Upper lobe of left lung (tissue), 6 donors: ENCODE measurements at regions not wholly inside any gene's neighbourhood (a gene's known extent, or its start where the extent isn't known, plus 50 kb on each side); places are given as distances from the start of the nearest gene placed in this dataset.
"Not testable (repeated sequence)": the region's sequence is repeated elsewhere in the genome, so short reads cannot be mapped to it uniquely, and the experiment has no call there.

Experiments used
- ATAC-seq, 2 donors: fragments of 200-7000 bp; cut with Tn5 transposase; one replicate each; pipeline ENCODE4 v1.9.1; 2022; ENCODE audit warnings: mild to moderate bottlenecking in 2 of 2, moderate library complexity in 2 of 2; ENCODE audit not compliant: low FRiP score in 2 of 2
- DNase-seq, 2 donors: peaks; one replicate each; pipeline ENCODE4 v3.0.0-alpha.2; 2019 to 2020
- H3K27ac ChIP-seq, 4 donors: fragments of 200-600 bp; sonication (generic); one replicate each; pipeline ENCODE4 v1.5.1; 2016 to 2019
- H3K27me3 ChIP-seq, 4 donors: fragments of 200-600 bp; sonication (generic); one replicate each; pipeline ENCODE4 v1.5.1; 2017 to 2019
- H3K36me3 ChIP-seq, 4 donors: fragments of 200-600 bp; sonication (generic); one replicate each; pipeline ENCODE4 v1.5.1; 2016 to 2019
- H3K4me1 ChIP-seq, 4 donors: fragments of 200-600 bp; sonication (generic); one replicate each; pipeline ENCODE4 v1.5.1; 2018 to 2019
- H3K4me3 ChIP-seq, 4 donors: fragments of 200-600 bp; sonication (generic); one replicate each; pipeline ENCODE4 v1.5.1; 2017 to 2019; ENCODE audit warnings: mild to moderate bottlenecking in 2 of 4, moderate library complexity in 1 of 4
- H3K9me3 ChIP-seq, 4 donors: fragments of 200-600 bp; sonication (generic); one replicate each; pipeline ENCODE4 v1.5.1; 2018 to 2019
- CTCF ChIP-seq, 6 experiments: fragments of 450-650 bp in 4 of 6; fragments of 200-600 bp in 2 of 6; sonication (generic) in 2 of 6; IDR thresholded peaks; one replicate each; pipeline ENCODE4 v1.5.1; 2016 to 2019; ENCODE audit warnings: antibody characterized with exemption in 6 of 6
- EP300 ChIP-seq, 4 donors: sonication (generic); formaldehyde crosslinking; IDR thresholded peaks; one replicate each; pipeline ENCODE4 v1.5.1; 2017; ENCODE audit warnings: antibody characterized with exemption in 4 of 4, control low read depth in 2 of 4
- POLR2A ChIP-seq, 4 donors: fragments of 450-650 bp; IDR thresholded peaks; one replicate each; pipeline ENCODE4 v1.5.1; 2016 to 2017; ENCODE audit warnings: antibody characterized with exemption in 4 of 4, mild to moderate bottlenecking in 2 of 4
- POLR2AphosphoS5 ChIP-seq, 2 donors: sonication (generic); formaldehyde crosslinking; IDR thresholded peaks; one replicate each; pipeline ENCODE4 v1.5.1; 2017; ENCODE audit warnings: antibody characterized with exemption in 2 of 2
- WGBS, 2 donors: methylation state at CpG; one replicate each; pipeline ENCODE4 v1.1.5; 2017 to 2018; 5-methylcytosine and 5-hydroxymethylcytosine counted together
- donor health status: DM: no; HTN: no; CAD: no; lungs with moderate emphysema.
- donor health status: DM: no; HTN: yes; CAD: no; lungs with severe emphysema.

- Histone ChIP-seq H3K36me3 (no peaks in the 10 kb centered on the region), H3K4me1 (peaks cover 9 to 15% (median 13%) of the 10 kb centered on the region in 4 donors), H3K27me3 (no peaks in the 10 kb centered on the region), H3K27ac (no peak overlapping the region), H3K9me3 (no peaks in the 10 kb centered on the region), H3K4me3 (no peak overlapping the region)
- TF ChIP-seq POLR2AphosphoS5 (IDR thresholded peaks at IDR 0.05): no peak
- no peak for TF ChIP-seq POLR2A (IDR thresholded peaks at IDR 0.05)
- TF ChIP-seq CTCF (IDR thresholded peaks at IDR 0.05): no peak
- TF ChIP-seq EP300 (IDR thresholded peaks at IDR 0.05): no peak
- WGBS, 2 donors: 78 to 81% methylated on average over 5 of the region's 5 CpGs
- no peak for DNase-seq
- ATAC-seq: no peak
Observed at GRCh38 chr13:48590141-48590901, 57.4 kb upstream of the RCBTB2 start.

- peak in 1 of 2 donors; percentile 10 for DNase-seq
- ATAC-seq, H3K27ac ChIP-seq, H3K4me3 ChIP-seq, H3K36me3 ChIP-seq, H3K4me1 ChIP-seq, H3K9me3 ChIP-seq, H3K27me3 ChIP-seq: not testable (repeated sequence)
- 86 to 87% methylated on average over 12 of the region's 12 CpGs for WGBS, 2 donors
Observed at GRCh38 chr13:48591124-48591872, 58.4 kb upstream of the RCBTB2 start.

- H3K4me3 ChIP-seq: no peak overlapping the region
- H3K27ac ChIP-seq: no peak overlapping the region
- 79 to 83% methylated on average over 4 of the region's 4 CpGs for WGBS, 2 donors
- H3K27me3 ChIP-seq: no peaks in the 10 kb centered on the region
- ATAC-seq (no peak), DNase-seq (no peak)
- H3K4me1 ChIP-seq: peaks cover 0 to under 1% (median 0%) of the 10 kb centered on the region in 4 donors
- TF ChIP-seq EP300 (IDR thresholded peaks at IDR 0.05): no peak
- TF ChIP-seq CTCF (IDR thresholded peaks at IDR 0.05): no peak
- TF ChIP-seq POLR2A (IDR thresholded peaks at IDR 0.05): no peak
- TF ChIP-seq POLR2AphosphoS5 (IDR thresholded peaks at IDR 0.05): no peak
- no peaks in the 10 kb centered on the region for H3K36me3 ChIP-seq
- no peaks in the 10 kb centered on the region for H3K9me3 ChIP-seq
Observed at GRCh38 chr13:48591889-48592687, 59.2 kb upstream of the RCBTB2 start.

GRCh38 chr13:48592688-48593049 is 59.8 kb upstream of the RCBTB2 start:
- Histone ChIP-seq H3K4me1 (no peaks in the 10 kb centered on the region), H3K9me3 (no peaks in the 10 kb centered on the region), H3K27me3 (no peaks in the 10 kb centered on the region), H3K27ac (no peak overlapping the region), H3K4me3 (no peak overlapping the region), H3K36me3 (no peaks in the 10 kb centered on the region)
- DNase-seq (no peak), ATAC-seq (no peak)
- 44 to 58% methylated on average over 1 of the region's 1 CpG for WGBS, 2 donors
- TF ChIP-seq POLR2AphosphoS5 (IDR thresholded peaks at IDR 0.05): no peak
- no peak for TF ChIP-seq CTCF (IDR thresholded peaks at IDR 0.05)
- no peak for TF ChIP-seq POLR2A (IDR thresholded peaks at IDR 0.05)
- no peak for TF ChIP-seq EP300 (IDR thresholded peaks at IDR 0.05)

DNA sequence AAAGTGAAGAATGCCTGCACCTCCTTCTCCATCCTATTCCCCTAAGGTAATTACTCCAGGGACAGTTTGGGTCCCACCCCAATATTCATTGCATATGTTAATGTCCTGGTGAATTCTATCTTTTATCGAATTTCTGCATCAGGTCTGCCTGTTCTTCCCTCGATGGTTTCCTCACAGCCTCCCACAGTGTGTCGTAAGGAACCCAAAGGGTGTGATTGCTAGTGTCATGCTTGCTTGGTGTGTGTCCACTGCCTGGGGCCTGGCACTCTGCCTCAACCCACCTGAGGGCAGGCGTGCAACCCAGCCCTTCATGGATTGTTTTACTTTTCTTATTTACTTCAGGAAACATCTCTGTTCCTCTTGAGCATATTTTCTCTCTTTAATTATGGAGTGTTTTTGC is 60.2 kb upstream of the CYSLTR2 start:
- ATAC-seq: no peak
- DNase-seq: no peak
- H3K4me3 ChIP-seq: no peak overlapping the region
- no peak for TF ChIP-seq EP300 (IDR thresholded peaks at IDR 0.05)
- no peak for TF ChIP-seq POLR2A (IDR thresholded peaks at IDR 0.05)
- no peak for TF ChIP-seq POLR2AphosphoS5 (IDR thresholded peaks at IDR 0.05)
- TF ChIP-seq CTCF (IDR thresholded peaks at IDR 0.05): no peak
- H3K9me3 ChIP-seq: no peaks in the 10 kb centered on the region
- no peaks in the 10 kb centered on the region for H3K4me1 ChIP-seq
- H3K27me3 ChIP-seq: no peaks in the 10 kb centered on the region
- WGBS, 2 donors: 56 to 80% methylated on average over 4 of the region's 4 CpGs
- no peak overlapping the region for H3K27ac ChIP-seq
- no peaks in the 10 kb centered on the region for H3K36me3 ChIP-seq
